HUES64 (cell line): ENCODE measurements at regions not wholly inside any gene's neighbourhood (a gene's known extent, or its start where the extent isn't known, plus 50 kb on each side); places are given as distances from the start of the nearest gene placed in this dataset.

ENCODE experiments used
- H3K27ac ChIP-seq: 2 replicates; pipeline ENCODE4 v1.7.0; 2013; ENCODE audit warnings: low read depth, low read length, inconsistent platforms
- H3K27me3 ChIP-seq: 2 replicates; pipeline ENCODE4 v1.6.1; 2013; ENCODE audit warnings: mild to moderate bottlenecking, low read length; ENCODE audit not compliant: insufficient read depth
- H3K36me3 ChIP-seq: 2 replicates; pipeline ENCODE4 v1.6.1; 2013; ENCODE audit warnings: mild to moderate bottlenecking, low read length; ENCODE audit not compliant: insufficient read depth
- H3K4me1 ChIP-seq: 2 replicates; pipeline ENCODE4 v1.6.1; 2013; ENCODE audit warnings: mild to moderate bottlenecking, low read length, moderate library complexity; ENCODE audit not compliant: insufficient read depth
- H3K4me3 ChIP-seq: 2 replicates; pipeline ENCODE4 v1.5.1; 2013; ENCODE audit warnings: mild to moderate bottlenecking, low read length, moderate library complexity
- H3K9ac ChIP-seq: 2 replicates; pipeline ENCODE4 v1.6.1; 2013; ENCODE audit warnings: mild to moderate bottlenecking, low read depth, low read length
- H3K9me3 ChIP-seq: 2 replicates; pipeline ENCODE4 v1.6.1; 2013; ENCODE audit warnings: low read depth, low read length; ENCODE audit not compliant: insufficient read depth
- WGBS: fragments of 150-250, 120-280 bp; methylation state at CpG from one replicate; pipeline ENCODE4 v1.1.7; 2013; ENCODE audit warnings: missing lambda C conversion rate; 5-methylcytosine and 5-hydroxymethylcytosine counted together

GRCh38 chr7:125643302-125643701 is 713.7 kb upstream of the POT1 start:
- no peak overlapping the region for H3K27ac ChIP-seq
- no peak overlapping the region for H3K4me3 ChIP-seq
- 98% methylated on average over 6 of the region's 7 CpGs for WGBS
- H3K4me1 ChIP-seq = no peaks in the 10 kb centered on the region
- no peak overlapping the region for H3K9ac ChIP-seq
- no peaks in the 10 kb centered on the region for H3K9me3 ChIP-seq
- H3K36me3 ChIP-seq = no peaks in the 10 kb centered on the region
- no peaks in the 10 kb centered on the region for H3K27me3 ChIP-seq

GRCh38 chr7:125641884-125642283 is 712.3 kb upstream of the POT1 start:
- H3K9me3 ChIP-seq = no peaks in the 10 kb centered on the region
- 92% methylated on average over 2 of the region's 3 CpGs for WGBS
- H3K36me3 ChIP-seq = no peaks in the 10 kb centered on the region
- H3K27me3 ChIP-seq = no peaks in the 10 kb centered on the region
- H3K9ac ChIP-seq = no peak overlapping the region
- H3K4me3 ChIP-seq = no peak overlapping the region
- no peaks in the 10 kb centered on the region for H3K4me1 ChIP-seq
- no peak overlapping the region for H3K27ac ChIP-seq

GRCh38 chr7:125636320-125636962 is 706.8 kb upstream of the POT1 start:
- no peak overlapping the region for H3K9ac ChIP-seq
- H3K27me3 ChIP-seq = no peaks in the 10 kb centered on the region
- no peaks in the 10 kb centered on the region for H3K36me3 ChIP-seq
- H3K4me3 ChIP-seq = no peak overlapping the region
- H3K9me3 ChIP-seq = no peaks in the 10 kb centered on the region
- no peak overlapping the region for H3K27ac ChIP-seq
- H3K4me1 ChIP-seq = no peaks in the 10 kb centered on the region

GRCh38 chr7:125618516-125618915 is 688.9 kb upstream of the POT1 start:
- no peak overlapping the region for H3K9ac ChIP-seq
- H3K27ac ChIP-seq = no peak overlapping the region
- H3K4me3 ChIP-seq = no peak overlapping the region
- H3K4me1 ChIP-seq = no peaks in the 10 kb centered on the region
- no peaks in the 10 kb centered on the region for H3K36me3 ChIP-seq
- no peaks in the 10 kb centered on the region for H3K27me3 ChIP-seq
- WGBS = 93% methylated on average over 2 of the region's 2 CpGs
- no peaks in the 10 kb centered on the region for H3K9me3 ChIP-seq

GRCh38 chr7:125611582-125611981 is 682.0 kb upstream of the POT1 start:
- H3K4me3 ChIP-seq = no peak overlapping the region
- H3K9me3 ChIP-seq = no peaks in the 10 kb centered on the region
- no peak overlapping the region for H3K9ac ChIP-seq
- no peaks in the 10 kb centered on the region for H3K36me3 ChIP-seq
- no peak overlapping the region for H3K27ac ChIP-seq
- no peaks in the 10 kb centered on the region for H3K27me3 ChIP-seq
- H3K4me1 ChIP-seq = no peaks in the 10 kb centered on the region

- no peaks in the 10 kb centered on the region for H3K27me3 ChIP-seq
- H3K4me3 ChIP-seq = no peak overlapping the region
- H3K27ac ChIP-seq = no peak overlapping the region
- H3K9me3 ChIP-seq = no peaks in the 10 kb centered on the region
- WGBS = 94% methylated on average over 3 of the region's 3 CpGs
- no peaks in the 10 kb centered on the region for H3K4me1 ChIP-seq
- H3K9ac ChIP-seq = no peak overlapping the region
- H3K36me3 ChIP-seq = no peaks in the 10 kb centered on the region
Observed at GRCh38 chr7:125606671-125607070, 677.0 kb upstream of the POT1 start.

- no peaks in the 10 kb centered on the region for H3K9me3 ChIP-seq
- H3K27ac ChIP-seq = no peak overlapping the region
- no peaks in the 10 kb centered on the region for H3K27me3 ChIP-seq
- H3K4me3 ChIP-seq = no peak overlapping the region
- WGBS = 94% methylated on average over 2 of the region's 2 CpGs
- no peaks in the 10 kb centered on the region for H3K36me3 ChIP-seq
- H3K9ac ChIP-seq = no peak overlapping the region
- no peaks in the 10 kb centered on the region for H3K4me1 ChIP-seq
Observed at GRCh38 chr7:125605241-125605640, 675.6 kb upstream of the POT1 start.

GRCh38 chr7:125602441-125602840 is 672.8 kb upstream of the POT1 start:
- WGBS = no CpG with 5 or more reads among the region's 1 CpG
- Histone ChIP-seq H3K4me3 (no peak overlapping the region), H3K9ac (no peak overlapping the region), H3K36me3 (no peaks in the 10 kb centered on the region), H3K9me3 (no peaks in the 10 kb centered on the region), H3K4me1 (no peaks in the 10 kb centered on the region), H3K27me3 (no peaks in the 10 kb centered on the region), H3K27ac (no peak overlapping the region)

- Histone ChIP-seq H3K4me1 (no peaks in the 10 kb centered on the region), H3K27ac (no peak overlapping the region), H3K4me3 (no peak overlapping the region), H3K9me3 (no peaks in the 10 kb centered on the region), H3K27me3 (no peaks in the 10 kb centered on the region), H3K9ac (no peak overlapping the region), H3K36me3 (no peaks in the 10 kb centered on the region)
- 73% methylated on average over 3 of the region's 3 CpGs for WGBS
Observed at GRCh38 chr7:125599387-125599786, 669.8 kb upstream of the POT1 start.

GRCh38 chr7:125592331-125592730 is 662.7 kb upstream of the POT1 start:
- Histone ChIP-seq H3K27me3 (no peaks in the 10 kb centered on the region), H3K36me3 (no peaks in the 10 kb centered on the region), H3K4me1 (no peaks in the 10 kb centered on the region), H3K27ac (no peak overlapping the region), H3K9ac (no peak overlapping the region), H3K4me3 (no peak overlapping the region), H3K9me3 (no peaks in the 10 kb centered on the region)
- WGBS = 96% methylated on average over 5 of the region's 6 CpGs

GRCh38 chr7:125573126-125573525 is 643.5 kb upstream of the POT1 start:
- H3K27ac ChIP-seq = no peak overlapping the region
- H3K4me3 ChIP-seq = no peak overlapping the region
- no peak overlapping the region for H3K9ac ChIP-seq
- no peaks in the 10 kb centered on the region for H3K9me3 ChIP-seq
- no peaks in the 10 kb centered on the region for H3K4me1 ChIP-seq
- no peaks in the 10 kb centered on the region for H3K36me3 ChIP-seq
- WGBS = 98% methylated on average over 4 of the region's 4 CpGs
- no peaks in the 10 kb centered on the region for H3K27me3 ChIP-seq

GRCh38 chr7:125572414-125572813 is 642.8 kb upstream of the POT1 start:
- H3K9ac ChIP-seq = no peak overlapping the region
- H3K27me3 ChIP-seq = no peaks in the 10 kb centered on the region
- H3K9me3 ChIP-seq = no peaks in the 10 kb centered on the region
- H3K4me3 ChIP-seq = no peak overlapping the region
- H3K27ac ChIP-seq = no peak overlapping the region
- no peaks in the 10 kb centered on the region for H3K36me3 ChIP-seq
- 87% methylated on average over 1 of the region's 1 CpG for WGBS
- H3K4me1 ChIP-seq = no peaks in the 10 kb centered on the region
